ENCODE measurements at regions not wholly inside any gene's neighbourhood (a gene's known extent, or its start where the extent isn't known, plus 50 kb on each side); places are given as distances from the start of the nearest gene placed in this dataset.

DNA sequence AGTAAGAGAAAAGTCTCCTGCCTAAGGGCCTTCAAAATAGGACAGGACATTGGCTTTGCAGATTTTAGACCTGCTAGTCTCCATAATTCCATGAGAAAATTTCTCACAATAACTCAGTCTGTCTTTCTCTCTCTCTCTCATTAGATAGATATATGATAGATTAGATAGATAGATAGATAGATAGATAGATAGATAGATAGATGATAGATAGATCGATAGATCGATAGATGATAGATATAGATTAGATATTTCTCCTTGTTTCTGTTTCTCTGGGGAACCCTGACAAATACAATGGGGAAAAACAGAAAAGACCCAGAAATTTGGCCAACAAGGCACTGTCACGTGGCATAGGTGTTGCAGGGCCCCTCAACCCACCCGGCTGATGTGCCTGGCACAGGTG lies 84.4 kb upstream of the ALDH1B1 start:
- no peaks in the 10 kb centered on the region for H3K4me1 ChIP-seq (ENCODE audit: control insufficient read depth, insufficient read depth, low read length)
- H3K27me3 ChIP-seq (ENCODE audit: control insufficient read depth, insufficient read depth, low read length) = no peaks in the 10 kb centered on the region
- POLR2A ChIA-PET = no interaction called here
- H3K36me3 ChIP-seq (ENCODE audit: control insufficient read depth, insufficient read depth, low read length) = no peaks in the 10 kb centered on the region
- intact Hi-C loops (cut with micrococcal nuclease; ENCODE audit: unreplicated experiment) = no loop called here
- CTCF ChIA-PET = no interaction called here
- H3K27ac ChIP-seq (ENCODE audit: low read length) = no peak overlapping the region
- H3K4me3 ChIP-seq (ENCODE audit: low read depth in 2 of 2, low read length in 2 of 2) = no peak overlapping the region
- DNase-seq (ENCODE audit: low read depth, low spot score) = no peak
- TF ChIP-seq SIN3A (IDR thresholded peaks at IDR 0.05; ENCODE audit: borderline replicate concordance, insufficient read depth, low read depth, low read length) = no peak
- TF ChIP-seq POLR2AphosphoS5 (IDR thresholded peaks at IDR 0.05; ENCODE audit: low read depth, low read length) = no peak
- TF ChIP-seq TCF7L2 (IDR thresholded peaks at IDR 0.05; ENCODE audit: low read depth, low read length) = no peak
- TF ChIP-seq, protein P1, sequence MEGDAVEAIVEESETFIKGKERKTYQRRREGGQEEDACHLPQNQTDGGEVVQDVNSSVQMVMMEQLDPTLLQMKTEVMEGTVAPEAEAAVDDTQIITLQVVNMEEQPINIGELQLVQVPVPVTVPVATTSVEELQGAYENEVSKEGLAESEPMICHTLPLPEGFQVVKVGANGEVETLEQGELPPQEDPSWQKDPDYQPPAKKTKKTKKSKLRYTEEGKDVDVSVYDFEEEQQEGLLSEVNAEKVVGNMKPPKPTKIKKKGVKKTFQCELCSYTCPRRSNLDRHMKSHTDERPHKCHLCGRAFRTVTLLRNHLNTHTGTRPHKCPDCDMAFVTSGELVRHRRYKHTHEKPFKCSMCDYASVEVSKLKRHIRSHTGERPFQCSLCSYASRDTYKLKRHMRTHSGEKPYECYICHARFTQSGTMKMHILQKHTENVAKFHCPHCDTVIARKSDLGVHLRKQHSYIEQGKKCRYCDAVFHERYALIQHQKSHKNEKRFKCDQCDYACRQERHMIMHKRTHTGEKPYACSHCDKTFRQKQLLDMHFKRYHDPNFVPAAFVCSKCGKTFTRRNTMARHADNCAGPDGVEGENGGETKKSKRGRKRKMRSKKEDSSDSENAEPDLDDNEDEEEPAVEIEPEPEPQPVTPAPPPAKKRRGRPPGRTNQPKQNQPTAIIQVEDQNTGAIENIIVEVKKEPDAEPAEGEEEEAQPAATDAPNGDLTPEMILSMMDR (IDR thresholded peaks at IDR 0.05) = no peak
- TF ChIP-seq, protein P2, sequence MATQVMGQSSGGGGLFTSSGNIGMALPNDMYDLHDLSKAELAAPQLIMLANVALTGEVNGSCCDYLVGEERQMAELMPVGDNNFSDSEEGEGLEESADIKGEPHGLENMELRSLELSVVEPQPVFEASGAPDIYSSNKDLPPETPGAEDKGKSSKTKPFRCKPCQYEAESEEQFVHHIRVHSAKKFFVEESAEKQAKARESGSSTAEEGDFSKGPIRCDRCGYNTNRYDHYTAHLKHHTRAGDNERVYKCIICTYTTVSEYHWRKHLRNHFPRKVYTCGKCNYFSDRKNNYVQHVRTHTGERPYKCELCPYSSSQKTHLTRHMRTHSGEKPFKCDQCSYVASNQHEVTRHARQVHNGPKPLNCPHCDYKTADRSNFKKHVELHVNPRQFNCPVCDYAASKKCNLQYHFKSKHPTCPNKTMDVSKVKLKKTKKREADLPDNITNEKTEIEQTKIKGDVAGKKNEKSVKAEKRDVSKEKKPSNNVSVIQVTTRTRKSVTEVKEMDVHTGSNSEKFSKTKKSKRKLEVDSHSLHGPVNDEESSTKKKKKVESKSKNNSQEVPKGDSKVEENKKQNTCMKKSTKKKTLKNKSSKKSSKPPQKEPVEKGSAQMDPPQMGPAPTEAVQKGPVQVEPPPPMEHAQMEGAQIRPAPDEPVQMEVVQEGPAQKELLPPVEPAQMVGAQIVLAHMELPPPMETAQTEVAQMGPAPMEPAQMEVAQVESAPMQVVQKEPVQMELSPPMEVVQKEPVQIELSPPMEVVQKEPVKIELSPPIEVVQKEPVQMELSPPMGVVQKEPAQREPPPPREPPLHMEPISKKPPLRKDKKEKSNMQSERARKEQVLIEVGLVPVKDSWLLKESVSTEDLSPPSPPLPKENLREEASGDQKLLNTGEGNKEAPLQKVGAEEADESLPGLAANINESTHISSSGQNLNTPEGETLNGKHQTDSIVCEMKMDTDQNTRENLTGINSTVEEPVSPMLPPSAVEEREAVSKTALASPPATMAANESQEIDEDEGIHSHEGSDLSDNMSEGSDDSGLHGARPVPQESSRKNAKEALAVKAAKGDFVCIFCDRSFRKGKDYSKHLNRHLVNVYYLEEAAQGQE (IDR thresholded peaks at IDR 0.05; ENCODE audit: insufficient read depth in 1 of 2, low read depth in 2 of 2, low read length in 1 of 2) = no peak
- no TSS peak for BruUV-seq (replicated peaks)
- in situ Hi-C loops (cut with HindIII; ENCODE audit: low pct_unique_long_range_greater_than_20kb, low sequenced_read_pairs) = no loop called here
- no peaks in the 10 kb centered on the region for H3K9me3 ChIP-seq (ENCODE audit: control insufficient read depth, insufficient read depth, low read depth, low read length)
- ATAC-seq = no peak

DNA sequence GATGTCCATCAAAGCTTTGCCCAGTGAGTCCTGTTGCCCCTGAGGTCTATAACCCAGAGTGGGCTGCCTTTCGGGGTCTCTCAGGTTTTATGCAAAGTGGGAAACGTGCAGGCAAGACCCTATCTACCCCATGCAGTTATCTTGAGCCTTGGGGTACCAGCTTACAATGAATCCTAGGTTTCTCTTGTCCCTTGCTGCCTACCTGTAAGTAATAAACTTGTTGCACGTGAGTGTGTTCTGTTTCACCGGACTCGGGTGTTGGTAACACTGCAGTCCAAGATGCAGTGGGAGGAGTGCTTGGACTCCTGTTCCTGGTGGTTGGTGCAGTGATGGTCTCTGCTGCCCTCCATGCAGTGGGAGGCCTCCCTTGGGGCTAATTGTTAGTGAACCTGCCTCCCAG lies 85.6 kb upstream of the ALDH1B1 start:
- Histone ChIP-seq H3K4me1 (ENCODE audit: control insufficient read depth, insufficient read depth, low read length) (no peaks in the 10 kb centered on the region), H3K9me3 (ENCODE audit: control insufficient read depth, insufficient read depth, low read depth, low read length) (no peaks in the 10 kb centered on the region), H3K4me3 (ENCODE audit: low read depth in 2 of 2, low read length in 2 of 2) (no peak overlapping the region), H3K36me3 (ENCODE audit: control insufficient read depth, insufficient read depth, low read length) (no peaks in the 10 kb centered on the region), H3K27ac (ENCODE audit: low read length) (no peak overlapping the region), H3K27me3 (ENCODE audit: control insufficient read depth, insufficient read depth, low read length) (no peaks in the 10 kb centered on the region)
- in situ Hi-C loops (cut with HindIII; ENCODE audit: low pct_unique_long_range_greater_than_20kb, low sequenced_read_pairs) (no loop called here), intact Hi-C loops (cut with micrococcal nuclease; ENCODE audit: unreplicated experiment) (no loop called here)
- CTCF ChIA-PET = no interaction called here
- POLR2A ChIA-PET = no interaction called here
- BruUV-seq (replicated peaks) = no TSS peak
- ATAC-seq (no peak), DNase-seq (ENCODE audit: low read depth, low spot score) (no peak)
- no peak for TF ChIP-seq SIN3A (IDR thresholded peaks at IDR 0.05; ENCODE audit: borderline replicate concordance, insufficient read depth, low read depth, low read length)
- TF ChIP-seq, protein P1 (IDR thresholded peaks at IDR 0.05) = no peak
- TF ChIP-seq, protein P2 (IDR thresholded peaks at IDR 0.05; ENCODE audit: insufficient read depth in 1 of 2, low read depth in 2 of 2, low read length in 1 of 2) = no peak
- TF ChIP-seq TCF7L2 (IDR thresholded peaks at IDR 0.05; ENCODE audit: low read depth, low read length) = no peak
- TF ChIP-seq POLR2AphosphoS5 (IDR thresholded peaks at IDR 0.05; ENCODE audit: low read depth, low read length) = no peak
